Keratinocyte (primary cell): ENCODE measurements at regions not wholly inside any gene's neighbourhood (a gene's known extent, or its start where the extent isn't known, plus 50 kb on each side); places are given as distances from the start of the nearest gene placed in this dataset.

Experiments used
- DNase-seq: peaks from one replicate; pipeline ENCODE4 v3.0.0-alpha.2; 2011; ENCODE audit warnings: low read depth, missing footprints, low spot score
- FAIRE-seq: peaks from 2 replicates; lab custom pipeline; 2011; peaks lifted over from hg19 to GRCh38; lab: Jason Lieb, UNC
- H2AFZ ChIP-seq: 2 replicates; pipeline ENCODE4 v1.6.0; 2012; ENCODE audit warnings: low read length, control low read depth, inconsistent platforms; ENCODE audit not compliant: control insufficient read depth
- H3K27ac ChIP-seq: 2 replicates; pipeline ENCODE4 v1.5.1; 2011; ENCODE audit warnings: low read length; ENCODE audit not compliant: control insufficient read depth, insufficient read depth
- H3K27me3 ChIP-seq: 3 replicates; pipeline ENCODE4 v1.6.0; 2011; ENCODE audit warnings: low read length; ENCODE audit not compliant: control insufficient read depth, insufficient read depth; ENCODE audit errors: extremely low read depth
- H3K36me3 ChIP-seq, 2 experiments: 2 replicates in 1 of 2; 3 replicates in 1 of 2; pipeline ENCODE4 v1.5.1; 2011; ENCODE audit warnings: low read length in 2 of 2, mild to moderate bottlenecking in 1 of 2; ENCODE audit not compliant: control insufficient read depth in 2 of 2, insufficient read depth in 2 of 2; ENCODE audit errors: extremely low read depth in 1 of 2
- H3K4me1 ChIP-seq: 3 replicates; pipeline ENCODE4 v1.5.1; 2011; ENCODE audit warnings: low read length; ENCODE audit not compliant: control insufficient read depth, insufficient read depth; ENCODE audit errors: extremely low read depth
- H3K4me2 ChIP-seq: 3 replicates; pipeline ENCODE4 v1.6.0; 2011; ENCODE audit warnings: low read depth, low read length; ENCODE audit not compliant: control insufficient read depth, insufficient read depth; ENCODE audit errors: extremely low read depth
- H3K4me3 ChIP-seq, 3 experiments: fragments of 200-600 bp in 1 of 3; sonication (generic) in 1 of 3; 2 replicates in 2 of 3; 3 replicates in 1 of 3; pipeline ENCODE4 v1.5.1; 2011 to 2016; ENCODE audit warnings: low read length in 3 of 3, mild to moderate bottlenecking in 3 of 3, control low read depth in 2 of 3, inconsistent platforms in 1 of 3, low read depth in 1 of 3, mixed read lengths in 1 of 3, mixed run types in 1 of 3, moderate library complexity in 1 of 3; ENCODE audit not compliant: control insufficient read depth in 2 of 3, insufficient read depth in 2 of 3; ENCODE audit errors: extremely low read depth in 1 of 3
- H3K79me2 ChIP-seq: 2 replicates; pipeline ENCODE4 v1.6.0; 2012; ENCODE audit warnings: low read length; ENCODE audit not compliant: control insufficient read depth, insufficient read depth
- H3K9ac ChIP-seq: 3 replicates; pipeline ENCODE4 v1.6.0; 2011; ENCODE audit warnings: low read length; ENCODE audit not compliant: control insufficient read depth, insufficient read depth; ENCODE audit errors: extremely low read depth
- H3K9me1 ChIP-seq: 3 replicates; pipeline ENCODE4 v1.6.0; 2011; ENCODE audit warnings: low read length; ENCODE audit not compliant: control insufficient read depth, insufficient read depth; ENCODE audit errors: extremely low read depth
- H3K9me3 ChIP-seq: 2 replicates; pipeline ENCODE4 v1.5.1; 2012; ENCODE audit warnings: low read depth, low read length; ENCODE audit not compliant: control insufficient read depth
- H4K20me1 ChIP-seq: 3 replicates; pipeline ENCODE4 v1.6.0; 2011; ENCODE audit warnings: low read length; ENCODE audit not compliant: control insufficient read depth, insufficient read depth; ENCODE audit errors: extremely low read depth
- CTCF ChIP-seq, 3 experiments: IDR thresholded peaks in 1 of 3; conservative IDR thresholded peaks in 1 of 3; optimal IDR thresholded peaks in 1 of 3; 2 replicates in 2 of 3; 3 replicates in 1 of 3; pipeline versions ENCODE3 to v1.5.1; 2011; ENCODE audit warnings: low read length in 3 of 3, mild to moderate bottlenecking in 3 of 3, moderate library complexity in 2 of 3, control low read depth in 1 of 3, inconsistent platforms in 1 of 3; ENCODE audit not compliant: insufficient read depth in 2 of 3; ENCODE audit errors: extremely low read depth in 1 of 3
- EZH2 ChIP-seq: IDR thresholded peaks from one replicate; pipeline ENCODE4 v1.6.1; 2012; ENCODE audit warnings: inconsistent platforms, mild to moderate bottlenecking, low read length, moderate library complexity
- dilution Hi-C: fragments of 300-500 bp; cut with MboI; formaldehyde crosslinking; loops from one replicate; pipeline ENCODE4 v1.7.0; 2020; ENCODE audit warnings: low sequenced_read_pairs; ENCODE audit not compliant: extremely low pct_ligation_motif_present

GRCh38 chr1:5491207-5491904 lies 500.9 kb downstream of the NPHP4 start:
- no peak overlapping the region for H3K27ac ChIP-seq
- DNase-seq, result no peak
- no peaks in the 10 kb centered on the region for H4K20me1 ChIP-seq
- H3K9ac ChIP-seq, result no peak overlapping the region
- H3K4me3 ChIP-seq, result no peak overlapping the region
- H3K36me3 ChIP-seq, result no peaks in the 10 kb centered on the region
- H3K9me3 ChIP-seq, result no peaks in the 10 kb centered on the region
- no peaks in the 10 kb centered on the region for H3K9me1 ChIP-seq
- H3K27me3 ChIP-seq, result peaks cover 29% of the 10 kb centered on the region
- TF ChIP-seq EZH2 (no peak), CTCF (optimal IDR thresholded peaks at IDR 0.05 in 1 of 3, IDR thresholded peaks at IDR 0.05 in 1 of 3, conservative IDR thresholded peaks at IDR 0.05 in 1 of 3; ENCODE audit: extremely low read depth in 1 of 3, insufficient read depth in 2 of 3, low read length in 3 of 3) (no peak)
- dilution Hi-C loops, result no loop called here
- no peak overlapping the region for H2AFZ ChIP-seq
- H3K79me2 ChIP-seq, result no peaks in the 10 kb centered on the region
- no peak overlapping the region for H3K4me2 ChIP-seq
- no peak for FAIRE-seq
- H3K4me1 ChIP-seq, result no peaks in the 10 kb centered on the region

- no peak for DNase-seq
- FAIRE-seq, result no peak
Observed at GRCh38 chr1:5490635-5491034, 501.6 kb downstream of the NPHP4 start.

More at GRCh38 chr1:5490635-5491034, 501.6 kb downstream of the NPHP4 start:
- no peaks in the 10 kb centered on the region for H3K9me1 ChIP-seq
- no peaks in the 10 kb centered on the region for H4K20me1 ChIP-seq
- no peaks in the 10 kb centered on the region for H3K36me3 ChIP-seq
- no peak overlapping the region for H3K9ac ChIP-seq
- H3K4me2 ChIP-seq, result peak overlapping the region; percentile 25
- no peak overlapping the region for H3K4me3 ChIP-seq
- peaks cover 29% of the 10 kb centered on the region for H3K27me3 ChIP-seq
- no peak overlapping the region for H3K27ac ChIP-seq
- dilution Hi-C loops, result no loop called here
- H3K4me1 ChIP-seq, result no peaks in the 10 kb centered on the region
- H3K9me3 ChIP-seq, result no peaks in the 10 kb centered on the region
- H3K79me2 ChIP-seq, result no peaks in the 10 kb centered on the region
- no peak for TF ChIP-seq EZH2
- TF ChIP-seq CTCF (optimal IDR thresholded peaks at IDR 0.05 in 1 of 3, IDR thresholded peaks at IDR 0.05 in 1 of 3, conservative IDR thresholded peaks at IDR 0.05 in 1 of 3; ENCODE audit: extremely low read depth in 1 of 3, insufficient read depth in 2 of 3, low read length in 3 of 3), result no peak
- H2AFZ ChIP-seq, result no peak overlapping the region
